HG03025 (cell line): ENCODE measurements at regions not wholly inside any gene's neighbourhood (a gene's known extent, or its start where the extent isn't known, plus 50 kb on each side); places are given as distances from the start of the nearest gene placed in this dataset.

Experiments used
- ATAC-seq: cut with Tn5 transposase; IDR thresholded peaks from one replicate; pipeline ENCODE4 v1.9.1; 2021; ENCODE audit warnings: mild to moderate bottlenecking, moderate library complexity; ENCODE audit not compliant: unreplicated experiment, low FRiP score

DNA sequence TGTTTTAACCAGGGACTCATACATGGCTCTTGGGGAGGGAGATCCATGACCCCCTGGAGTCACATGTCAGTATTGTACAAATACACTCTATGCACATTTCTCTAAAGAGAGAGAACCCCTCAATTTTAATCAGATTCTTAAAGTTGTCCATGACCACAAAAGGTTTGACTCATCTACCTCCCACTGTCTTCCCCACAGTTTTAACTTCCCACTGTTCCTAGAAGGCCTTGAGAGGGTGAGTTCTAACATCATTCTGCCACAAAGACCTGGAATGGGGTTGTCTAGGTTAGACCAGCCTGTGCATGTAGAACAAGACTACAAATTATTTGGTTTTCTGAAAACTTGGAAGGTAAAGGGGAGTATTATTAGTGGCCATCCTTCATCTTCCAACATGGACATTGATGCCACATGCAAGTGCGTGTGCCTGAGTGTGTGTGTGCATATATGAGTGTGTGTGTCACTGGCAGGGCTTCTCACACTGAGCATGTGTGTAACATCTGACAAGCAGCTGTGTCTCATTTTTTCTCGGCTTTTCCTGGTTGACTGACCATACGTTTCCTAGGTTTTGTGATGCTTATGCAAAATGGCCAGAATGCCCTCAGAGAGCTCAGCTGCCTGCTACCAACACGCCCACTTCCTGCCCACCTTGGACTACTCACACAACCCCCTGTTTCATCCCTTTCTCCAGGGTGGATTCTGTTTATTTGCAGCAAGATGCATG lies 94.6 kb upstream of the LGALSL start:
- ATAC-seq, result peak; percentile 30

DNA sequence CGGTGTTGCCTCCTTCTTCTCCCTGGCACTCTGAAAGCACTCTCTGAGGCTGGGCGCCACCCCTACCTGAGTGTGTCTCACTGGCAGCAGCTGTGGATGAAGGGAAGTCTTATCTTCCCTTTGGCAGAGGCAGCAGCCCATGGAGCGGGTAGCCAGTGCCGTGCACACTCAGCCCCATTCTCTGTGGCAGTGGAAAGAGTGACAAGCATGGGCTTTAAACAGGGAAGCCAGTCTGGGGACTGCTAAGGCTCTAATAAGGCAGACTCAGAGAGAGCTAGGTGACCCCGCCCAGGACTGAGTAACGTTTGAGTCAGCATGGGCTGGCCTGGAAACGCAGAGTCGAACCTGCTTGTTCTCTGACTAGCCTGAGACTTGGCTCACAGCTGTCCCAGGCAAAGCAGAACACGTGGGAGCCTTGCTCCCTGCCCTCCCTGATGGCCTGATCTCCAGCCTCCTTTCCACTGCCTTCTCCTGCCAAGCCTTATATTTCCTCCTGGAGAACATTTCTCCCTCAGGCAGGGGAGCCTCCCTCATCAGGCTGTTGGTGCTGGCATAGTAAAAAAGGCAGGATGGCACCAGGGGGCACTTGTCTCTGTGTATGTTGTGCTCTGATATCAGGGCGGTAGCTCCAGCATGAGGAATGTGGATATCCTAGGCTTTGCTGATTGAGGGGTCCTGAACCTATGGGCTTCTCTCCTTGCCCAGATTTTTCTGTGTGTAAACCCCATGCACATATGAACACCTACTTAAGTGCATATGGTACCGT lies 93.9 kb upstream of the LGALSL start:
- ATAC-seq, result peak; percentile 81

DNA sequence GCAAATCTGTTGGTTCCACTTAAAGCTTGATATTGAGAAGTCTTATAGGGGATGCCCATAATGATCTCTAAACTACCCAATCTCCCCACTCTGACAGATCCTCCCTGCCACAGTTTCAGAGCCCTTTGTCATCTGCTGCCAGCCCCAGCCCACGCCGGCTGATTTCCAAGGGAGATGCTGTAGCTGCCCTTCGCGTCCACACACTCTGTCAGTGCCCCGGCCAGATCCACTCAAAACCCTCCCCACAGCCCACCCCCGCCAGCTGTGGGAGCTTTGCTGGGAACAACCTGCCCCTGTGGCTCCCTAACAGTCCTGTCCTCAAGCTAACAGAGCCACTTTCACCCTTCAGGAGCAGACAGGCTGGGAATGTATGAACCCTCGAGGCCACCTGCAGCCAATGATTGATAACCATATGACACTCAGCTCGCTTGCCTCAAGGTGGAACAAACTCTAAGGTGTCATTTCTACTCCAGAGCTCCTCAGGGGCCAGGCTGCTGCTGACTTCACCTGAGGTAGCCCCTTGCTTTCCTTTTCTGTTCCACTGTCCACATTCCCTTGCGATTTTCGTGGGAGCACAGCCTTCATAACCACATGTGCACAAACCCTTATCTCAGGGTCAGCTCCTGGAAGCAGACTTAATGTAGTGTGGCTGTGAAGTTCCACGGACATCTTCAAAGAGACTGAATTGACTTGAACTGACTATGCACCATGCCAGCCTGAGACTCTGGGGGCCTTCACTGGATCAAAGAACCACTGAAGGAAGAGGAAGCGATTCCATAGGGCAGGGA lies 92.6 kb upstream of the LGALSL start:
- no peak for ATAC-seq

DNA sequence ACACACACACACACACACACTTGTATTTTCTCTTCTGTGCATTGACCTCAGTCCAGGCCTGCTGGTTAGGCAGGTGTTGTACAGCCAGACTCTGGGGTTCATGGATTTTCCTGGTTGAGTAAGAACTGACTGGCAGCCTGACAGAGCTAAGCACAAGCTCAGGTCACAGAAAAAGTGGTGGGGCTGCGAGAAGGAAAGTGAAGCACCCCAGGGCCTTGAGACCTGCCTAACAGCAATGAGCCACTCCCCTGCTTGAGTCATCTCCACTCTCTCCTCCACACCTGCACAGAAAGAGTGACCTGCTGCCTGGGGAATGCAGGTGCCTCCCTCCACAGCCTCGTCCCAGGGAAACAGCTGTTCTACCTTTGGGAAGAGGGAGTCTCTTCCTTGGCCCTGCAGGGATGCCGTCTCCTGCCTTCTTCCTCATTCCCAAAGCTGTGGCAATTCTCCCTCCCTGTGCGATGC lies 91.4 kb upstream of the LGALSL start:
- no peak for ATAC-seq

DNA sequence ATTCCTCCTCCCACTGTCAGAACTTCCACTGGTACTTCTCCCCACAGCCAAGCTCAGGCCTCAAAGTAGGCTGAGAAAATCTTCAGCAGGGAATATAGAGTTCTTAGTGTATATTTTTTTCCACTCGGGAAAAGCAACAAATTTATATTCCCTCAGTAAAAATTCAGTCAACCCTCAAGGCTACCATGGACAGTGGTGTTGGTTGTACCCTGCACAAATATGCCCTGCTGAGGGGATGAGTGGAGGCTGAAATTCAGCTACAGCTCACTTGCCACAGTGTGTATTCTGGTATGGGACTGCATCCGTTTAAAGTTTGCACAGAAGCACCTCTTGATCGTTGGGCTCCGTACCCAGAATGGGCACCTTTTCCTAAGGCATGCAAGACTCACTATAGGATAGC lies 90.8 kb upstream of the LGALSL start:
- no peak for ATAC-seq

DNA sequence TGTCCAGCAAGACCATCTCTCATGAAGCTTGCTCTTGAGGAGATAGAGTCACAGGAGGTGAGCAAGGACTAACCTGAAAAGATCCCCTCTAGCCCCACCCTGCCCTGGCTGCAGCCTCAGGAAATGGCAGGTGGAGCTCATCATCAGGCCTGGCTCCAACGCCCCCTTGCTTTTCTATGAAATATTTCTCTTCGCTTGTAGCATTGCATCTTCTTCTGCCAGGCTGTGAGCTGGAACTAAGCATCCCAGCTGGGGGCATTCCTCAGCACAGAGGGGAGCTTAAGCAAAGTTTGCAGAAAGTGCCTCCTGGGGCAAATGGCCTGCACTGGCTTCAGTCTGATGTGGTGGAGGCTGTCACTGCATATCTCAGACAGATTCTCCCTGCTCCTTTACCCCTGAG lies 90.1 kb upstream of the LGALSL start:
- no peak for ATAC-seq

DNA sequence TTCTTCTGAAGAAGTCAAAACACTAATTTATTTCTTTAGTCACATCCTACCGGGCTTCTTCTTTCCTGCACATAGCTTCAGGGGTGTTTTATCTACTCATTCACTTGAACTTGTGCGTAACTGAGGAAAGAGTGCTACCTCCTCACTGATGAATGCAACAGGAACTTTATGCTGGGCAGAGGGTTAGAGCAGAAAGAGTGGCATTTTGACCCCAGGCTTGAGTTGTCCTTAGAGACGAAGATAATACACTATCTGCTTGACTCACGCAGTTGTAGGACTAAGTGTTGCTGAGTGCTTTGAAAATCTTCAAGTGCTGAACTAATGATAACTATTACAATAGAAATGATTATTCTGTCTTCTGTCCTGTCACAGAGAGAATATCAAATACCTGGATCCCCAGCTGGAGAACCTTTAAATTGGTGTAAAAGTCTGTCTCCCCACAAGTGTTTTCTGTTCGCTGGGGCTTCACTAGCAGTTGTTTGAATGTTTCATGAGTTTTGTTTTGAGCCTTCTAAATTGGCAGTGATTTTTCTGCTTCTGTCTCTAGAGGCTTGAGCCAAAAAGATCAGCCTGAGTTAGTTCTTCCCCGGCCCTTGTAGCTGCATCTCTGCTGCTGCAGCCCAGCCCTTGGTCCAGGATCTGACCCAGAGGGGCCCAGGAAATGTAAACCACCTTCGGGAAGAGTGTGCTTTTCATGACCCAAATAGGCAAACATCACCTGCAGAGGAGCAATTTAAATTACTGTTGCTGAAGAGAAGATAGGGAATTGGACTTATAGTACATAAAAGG lies 86.3 kb upstream of the LGALSL start:
- no peak for ATAC-seq

DNA sequence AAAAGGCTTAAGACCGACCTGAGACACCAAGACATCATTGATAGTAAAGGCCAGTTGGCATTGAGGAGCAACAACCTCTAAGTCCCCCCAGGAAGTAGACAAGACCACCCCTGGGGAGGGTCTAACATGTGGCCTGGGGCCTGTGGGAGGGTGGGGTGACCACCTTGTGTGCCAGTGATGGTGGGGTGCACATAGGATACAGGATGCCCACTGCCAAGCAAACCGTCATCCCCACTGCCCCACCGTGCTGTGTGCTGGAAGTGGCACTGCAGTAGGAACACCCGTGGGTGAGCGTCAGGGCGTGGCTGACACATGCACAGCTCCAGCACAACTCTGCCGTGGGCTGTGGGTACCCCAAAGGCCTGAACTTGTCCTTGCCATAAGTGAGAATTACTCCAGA lies 84.3 kb upstream of the LGALSL start:
- no peak for ATAC-seq

DNA sequence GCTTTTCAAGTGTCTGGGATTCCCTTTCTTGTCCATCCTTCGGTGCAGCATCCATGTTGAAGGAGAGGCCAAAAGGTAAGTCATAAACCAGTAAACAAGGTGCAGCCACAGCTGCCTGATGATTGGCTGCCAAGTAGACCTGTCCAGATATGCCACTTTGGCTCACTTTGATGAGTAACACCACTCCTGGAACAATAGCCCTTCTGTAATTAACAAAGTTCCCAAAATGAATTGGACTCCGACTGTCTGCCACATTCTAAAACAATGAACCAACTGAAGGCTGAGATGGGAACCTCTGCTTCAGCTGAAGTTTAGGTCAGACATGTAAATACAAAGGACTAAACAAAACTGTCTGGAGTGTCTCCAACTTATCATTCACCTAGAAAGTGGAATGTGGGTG lies 82.2 kb upstream of the LGALSL start:
- no peak for ATAC-seq

DNA sequence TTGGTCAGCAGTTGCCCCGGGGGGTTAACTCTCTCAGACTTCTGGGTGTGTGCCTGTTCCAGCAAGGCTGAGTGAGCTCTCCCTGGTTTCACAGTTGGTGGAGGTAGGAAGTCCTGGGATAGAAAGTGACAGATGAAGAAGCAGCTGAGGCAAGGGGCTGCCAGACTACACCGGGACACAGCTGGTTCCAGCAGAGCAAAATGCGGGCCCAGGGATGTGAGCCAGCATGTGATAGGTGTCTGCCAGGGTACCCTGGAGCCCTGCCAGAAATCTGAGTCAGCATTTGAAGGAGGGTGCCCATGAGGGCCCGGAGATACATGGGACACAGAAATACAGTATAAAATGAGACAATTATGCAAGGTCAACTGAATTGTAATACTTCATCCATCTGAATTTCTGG lies 79.3 kb upstream of the LGALSL start:
- no peak for ATAC-seq

DNA sequence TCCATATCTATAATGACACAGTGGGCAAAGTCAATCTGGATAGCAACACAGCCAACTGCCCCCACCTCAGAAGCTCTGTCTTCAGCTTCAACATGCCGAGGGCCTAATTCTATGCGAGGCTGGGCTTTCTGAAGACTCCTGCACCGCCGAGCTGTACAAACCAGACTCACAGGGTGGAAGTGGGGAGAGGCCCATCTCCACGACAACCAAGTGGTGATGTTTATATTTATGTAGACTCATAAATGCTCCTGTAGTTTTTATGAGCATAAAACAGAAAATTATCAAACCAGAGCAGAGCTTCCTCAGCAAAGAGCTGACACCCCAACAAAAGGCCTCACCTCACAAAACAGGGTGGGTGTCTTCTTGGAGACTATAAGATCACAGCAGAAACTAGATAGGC lies 77.0 kb upstream of the LGALSL start:
- no peak for ATAC-seq

DNA sequence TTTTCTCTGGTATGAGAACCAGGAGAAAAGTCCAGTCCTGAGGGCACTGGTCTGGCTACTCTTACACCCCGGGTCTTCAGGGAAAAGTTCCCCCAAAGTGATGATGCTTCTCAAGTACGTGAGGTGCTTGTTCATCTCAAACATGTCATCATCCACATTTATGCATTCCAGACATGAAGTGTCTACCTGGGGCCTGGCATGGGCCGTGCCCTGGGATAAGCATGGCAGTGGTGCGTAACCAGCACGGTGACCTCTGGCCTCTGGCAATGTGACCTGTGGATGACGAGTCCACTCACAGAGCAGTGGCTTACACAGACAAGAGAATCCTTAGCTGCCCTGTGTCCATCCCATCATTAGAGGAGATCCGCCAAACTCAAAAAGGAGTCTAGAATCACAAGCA lies 74.8 kb upstream of the LGALSL start:
- ATAC-seq, result no peak

DNA sequence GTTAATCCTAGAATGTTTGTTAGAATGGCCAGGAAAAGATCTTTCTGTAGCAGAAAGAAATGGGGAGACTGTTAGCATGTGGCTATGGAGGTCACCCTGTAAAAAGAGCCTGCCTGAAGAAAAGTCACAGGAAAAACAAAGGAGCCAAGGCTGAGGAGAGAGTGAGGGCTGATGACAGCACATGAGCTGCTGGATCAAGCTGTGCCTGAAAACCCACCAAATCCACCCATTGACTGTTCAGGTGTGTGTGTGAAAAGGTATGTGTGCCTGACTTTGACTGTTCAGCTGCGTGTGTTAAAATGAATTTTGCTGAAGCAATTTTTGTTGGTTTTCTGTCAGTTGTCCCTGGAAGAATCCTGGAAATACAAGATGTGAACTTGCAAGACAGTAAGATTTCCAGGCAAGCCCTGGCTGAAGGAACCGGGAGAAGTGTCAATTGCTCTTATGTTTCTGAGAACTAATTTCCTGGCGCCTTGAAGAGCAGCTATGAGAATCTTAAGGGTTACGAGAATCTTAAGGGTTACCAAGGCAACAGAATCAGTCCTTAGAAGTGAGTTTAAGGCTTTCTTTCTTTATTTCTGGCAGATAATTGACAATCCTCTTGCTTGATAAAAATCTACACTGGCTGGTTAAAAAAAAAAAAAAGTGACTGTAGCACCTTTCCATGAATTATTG lies 73.0 kb upstream of the LGALSL start:
- no peak for ATAC-seq

DNA sequence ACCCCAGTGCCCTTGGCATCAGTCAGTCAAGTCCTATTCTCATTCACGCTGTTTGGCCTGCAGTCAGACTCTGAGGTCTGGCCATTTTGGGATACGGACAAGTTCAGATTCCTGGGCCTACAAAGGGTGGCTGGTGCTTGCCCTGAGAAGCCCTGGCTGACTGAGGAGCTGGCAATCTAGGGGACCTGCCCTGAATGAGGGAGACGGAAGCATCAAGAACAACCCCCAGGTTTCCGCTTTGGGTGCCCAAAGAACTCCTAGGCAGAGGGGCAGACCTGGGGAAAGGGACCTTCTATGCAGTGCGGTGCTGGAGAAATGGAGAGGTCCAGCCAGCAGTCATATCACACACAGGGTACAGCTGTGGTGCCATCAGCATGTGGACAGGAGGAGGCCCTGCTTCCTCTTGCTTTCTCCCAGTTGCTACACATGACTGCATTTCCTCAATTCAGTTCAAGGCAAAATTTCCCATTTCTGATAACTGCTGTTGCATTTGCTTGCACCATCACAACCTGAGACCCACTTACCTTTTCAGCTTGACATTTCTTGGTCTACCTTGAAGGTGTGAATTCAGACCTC lies 70.9 kb upstream of the LGALSL start:
- no peak for ATAC-seq

DNA sequence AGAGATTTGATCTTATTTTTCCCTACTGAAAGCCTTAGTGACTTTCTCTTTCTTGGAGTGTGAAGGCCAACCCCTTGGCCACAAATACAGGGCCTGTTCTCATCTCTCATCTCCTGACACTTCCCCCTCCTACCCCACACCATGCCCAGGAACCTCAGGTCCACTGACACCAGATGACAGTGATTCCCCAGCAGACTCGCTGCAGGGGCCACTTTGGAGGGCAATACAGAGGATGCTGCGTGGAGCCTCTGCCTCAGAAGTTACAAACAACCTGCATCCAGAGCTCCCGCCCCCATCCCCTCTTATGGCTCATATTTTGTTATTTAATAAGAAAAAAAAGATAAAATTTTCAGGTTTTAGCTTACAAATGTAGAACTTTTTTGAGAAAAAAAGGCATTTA lies 70.1 kb upstream of the LGALSL start:
- no peak for ATAC-seq

DNA sequence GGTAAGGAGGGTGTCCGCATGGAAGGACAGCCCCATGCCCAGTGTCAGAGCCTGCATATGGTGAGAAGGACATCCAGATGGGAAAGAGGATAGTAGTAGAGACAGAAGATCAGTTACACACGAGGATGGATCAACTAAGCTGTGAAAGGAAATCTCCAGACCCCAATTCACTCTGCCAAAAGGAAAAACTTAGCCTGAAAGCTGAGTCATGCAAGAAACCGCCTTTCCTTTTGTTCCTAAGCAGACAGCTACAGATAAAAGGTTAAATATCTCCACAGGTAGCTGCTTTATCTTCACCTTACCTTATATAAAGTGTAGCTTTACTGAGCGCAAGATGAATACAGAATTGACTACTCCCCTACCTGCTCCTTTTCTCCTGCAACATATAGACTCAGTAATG lies 67.3 kb upstream of the LGALSL start:
- ATAC-seq, result no peak

DNA sequence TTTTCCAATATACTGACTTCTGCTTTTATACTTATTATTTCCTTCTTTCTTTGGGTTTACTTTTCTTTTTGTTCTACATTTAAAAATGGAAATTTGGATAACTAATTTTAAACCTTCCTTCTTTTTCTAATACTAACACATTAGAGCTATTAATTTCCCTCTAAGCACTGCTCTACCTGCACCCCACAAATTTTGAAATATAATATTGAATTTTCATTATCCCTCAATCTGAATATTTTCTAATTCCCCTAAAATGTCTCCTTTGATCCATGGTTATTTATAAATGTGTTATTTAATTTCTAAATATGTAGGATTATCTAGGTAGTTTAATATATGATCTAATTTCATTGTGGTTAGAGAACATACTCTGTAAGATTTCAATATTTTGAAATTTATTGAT lies 63.4 kb upstream of the LGALSL start:
- ATAC-seq, result no peak

DNA sequence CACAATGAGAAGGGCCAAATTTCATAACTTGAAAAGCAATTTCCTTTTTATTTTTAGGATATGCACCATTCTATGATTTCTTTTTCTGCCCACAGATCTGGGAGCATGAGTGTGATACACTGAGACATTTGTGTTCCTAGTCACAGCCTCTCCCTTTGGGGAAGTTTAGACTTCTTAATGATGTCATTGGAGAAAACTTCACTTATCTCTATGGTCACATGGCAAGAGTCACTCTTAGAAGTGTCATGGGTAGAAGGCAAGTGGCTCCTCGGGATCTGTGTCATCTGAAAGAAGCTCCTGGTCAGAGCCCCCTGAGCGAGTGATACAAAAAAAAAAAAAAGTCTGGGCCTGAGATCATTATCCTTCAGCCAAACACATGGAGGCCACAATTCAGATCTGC lies 62.5 kb upstream of the LGALSL start:
- ATAC-seq, result no peak

DNA sequence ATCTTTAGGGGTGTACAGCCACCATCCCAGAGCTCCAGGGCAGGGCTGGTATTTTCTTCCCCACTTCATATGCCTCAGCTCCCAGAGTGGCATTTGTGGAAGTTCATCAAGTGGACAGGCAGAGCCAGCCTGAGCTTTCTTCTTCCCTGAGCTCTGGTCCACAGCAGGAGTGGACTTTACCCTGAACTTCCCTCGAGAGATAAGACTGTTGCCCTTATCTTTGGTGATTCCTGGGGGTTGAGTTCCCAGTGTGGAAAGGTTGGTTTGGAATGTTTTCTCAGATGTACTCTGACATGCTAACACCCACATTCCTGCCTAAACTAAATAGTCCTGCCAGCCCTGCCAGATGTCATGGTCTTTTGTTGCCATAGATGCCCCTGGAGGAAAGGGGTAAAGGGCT lies 62.0 kb upstream of the LGALSL start:
- no peak for ATAC-seq

DNA sequence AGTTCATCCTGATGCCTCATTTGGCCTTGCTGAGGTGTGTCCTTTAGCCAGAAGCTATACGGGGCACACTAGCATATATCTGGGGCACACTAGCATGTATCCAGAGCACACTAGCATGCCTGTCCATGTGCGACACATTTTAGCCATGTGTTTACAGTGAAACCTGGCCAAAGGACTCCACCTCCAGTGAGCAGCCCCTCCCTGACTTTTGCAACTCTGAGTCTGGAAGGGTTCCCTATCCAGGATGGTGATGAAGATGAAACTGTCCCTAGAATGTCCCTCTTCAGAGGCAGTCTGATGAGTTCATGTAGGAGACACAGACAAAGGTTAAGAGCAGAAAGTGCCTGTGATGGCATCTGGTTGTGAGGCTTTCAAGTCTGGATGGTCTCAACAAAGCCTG lies 61.4 kb upstream of the LGALSL start:
- no peak for ATAC-seq
